HFFc6 (cell line): ENCODE measurements at regions not wholly inside any gene's neighbourhood (a gene's known extent, or its start where the extent isn't known, plus 50 kb on each side); places are given as distances from the start of the nearest gene placed in this dataset.

Source experiments
- DNase-seq: peaks from one replicate; pipeline ENCODE4 v3.0.0-alpha.2; 2018
- H3K27ac Mint-ChIP-seq: 2 replicates; pipeline ENCODE4 v1.8.0; 2020; ENCODE audit warnings: mild to moderate bottlenecking, mixed read lengths
- H3K27me3 Mint-ChIP-seq: 2 replicates; pipeline ENCODE4 v1.8.0; 2021; ENCODE audit warnings: mild to moderate bottlenecking, moderate library complexity, mixed read lengths; ENCODE audit not compliant: insufficient read depth
- H3K36me3 Mint-ChIP-seq: 2 replicates; pipeline ENCODE4 v1.8.0; 2021; ENCODE audit warnings: low read depth, mixed read lengths
- H3K4me1 Mint-ChIP-seq: 2 replicates; pipeline ENCODE4 v1.8.0; 2020; ENCODE audit warnings: low read depth, mixed read lengths
- H3K4me3 Mint-ChIP-seq: 2 replicates; pipeline ENCODE4 v1.8.0; 2020; ENCODE audit warnings: mild to moderate bottlenecking, moderate library complexity, mixed read lengths
- H3K9me3 Mint-ChIP-seq: 2 replicates; pipeline ENCODE4 v1.8.0; 2020; ENCODE audit warnings: mild to moderate bottlenecking, mixed read lengths
- TF ChIP-seq, protein P1 (sequence below): fragments of 200-600 bp; sonication (generic); IDR thresholded peaks from 2 replicates; pipeline ENCODE4 v1.5.0; 2021; ENCODE audit warnings: antibody characterized with exemption, mild to moderate bottlenecking

DNA sequence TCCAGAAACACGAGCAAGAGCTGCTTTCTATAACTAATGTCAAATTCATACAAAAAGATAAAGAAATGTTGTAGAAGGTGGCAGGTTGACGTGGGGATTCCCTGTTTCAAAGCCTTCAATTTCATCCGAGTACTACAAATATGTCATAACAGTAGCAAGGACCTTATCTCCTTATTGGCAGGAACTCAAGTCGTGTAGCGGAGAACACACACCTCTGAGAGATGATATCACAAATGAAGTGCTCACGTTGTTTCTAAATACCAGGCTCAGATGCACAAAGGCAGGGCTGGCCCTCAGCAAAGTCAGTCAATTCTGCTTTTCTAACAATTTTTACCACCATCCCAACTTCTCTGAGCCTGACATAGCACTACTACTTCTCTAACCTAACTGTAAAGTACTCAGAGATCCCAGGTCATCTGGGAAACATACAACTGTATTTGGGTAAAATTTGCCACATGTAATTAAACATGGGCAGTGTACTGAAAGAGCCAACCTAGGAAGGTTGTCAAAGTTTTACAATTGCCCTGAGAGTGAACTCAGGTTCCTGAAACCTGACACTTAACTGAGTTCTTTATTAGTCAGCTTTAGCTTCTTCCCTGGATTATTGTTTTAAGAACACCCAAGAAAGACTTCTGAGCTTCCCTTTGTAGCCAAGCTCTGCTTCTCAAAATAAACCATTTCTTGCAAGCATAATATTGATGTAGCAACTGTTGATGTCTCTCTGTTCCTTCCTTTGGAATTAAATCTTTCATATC lies 813.7 kb upstream of the ACVR2A start:
- no peak overlapping the region for H3K4me3 Mint-ChIP-seq
- H3K9me3 Mint-ChIP-seq: peaks cover 51% of the 10 kb centered on the region
- DNase-seq: no peak
- TF ChIP-seq, protein P1, sequence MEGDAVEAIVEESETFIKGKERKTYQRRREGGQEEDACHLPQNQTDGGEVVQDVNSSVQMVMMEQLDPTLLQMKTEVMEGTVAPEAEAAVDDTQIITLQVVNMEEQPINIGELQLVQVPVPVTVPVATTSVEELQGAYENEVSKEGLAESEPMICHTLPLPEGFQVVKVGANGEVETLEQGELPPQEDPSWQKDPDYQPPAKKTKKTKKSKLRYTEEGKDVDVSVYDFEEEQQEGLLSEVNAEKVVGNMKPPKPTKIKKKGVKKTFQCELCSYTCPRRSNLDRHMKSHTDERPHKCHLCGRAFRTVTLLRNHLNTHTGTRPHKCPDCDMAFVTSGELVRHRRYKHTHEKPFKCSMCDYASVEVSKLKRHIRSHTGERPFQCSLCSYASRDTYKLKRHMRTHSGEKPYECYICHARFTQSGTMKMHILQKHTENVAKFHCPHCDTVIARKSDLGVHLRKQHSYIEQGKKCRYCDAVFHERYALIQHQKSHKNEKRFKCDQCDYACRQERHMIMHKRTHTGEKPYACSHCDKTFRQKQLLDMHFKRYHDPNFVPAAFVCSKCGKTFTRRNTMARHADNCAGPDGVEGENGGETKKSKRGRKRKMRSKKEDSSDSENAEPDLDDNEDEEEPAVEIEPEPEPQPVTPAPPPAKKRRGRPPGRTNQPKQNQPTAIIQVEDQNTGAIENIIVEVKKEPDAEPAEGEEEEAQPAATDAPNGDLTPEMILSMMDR: no peak
- no peak overlapping the region for H3K27ac Mint-ChIP-seq
- no peaks in the 10 kb centered on the region; the same call in 1 of the 2 replicates for H3K36me3 Mint-ChIP-seq
- H3K27me3 Mint-ChIP-seq: no peaks in the 10 kb centered on the region
- H3K4me1 Mint-ChIP-seq: no peaks in the 10 kb centered on the region

DNA sequence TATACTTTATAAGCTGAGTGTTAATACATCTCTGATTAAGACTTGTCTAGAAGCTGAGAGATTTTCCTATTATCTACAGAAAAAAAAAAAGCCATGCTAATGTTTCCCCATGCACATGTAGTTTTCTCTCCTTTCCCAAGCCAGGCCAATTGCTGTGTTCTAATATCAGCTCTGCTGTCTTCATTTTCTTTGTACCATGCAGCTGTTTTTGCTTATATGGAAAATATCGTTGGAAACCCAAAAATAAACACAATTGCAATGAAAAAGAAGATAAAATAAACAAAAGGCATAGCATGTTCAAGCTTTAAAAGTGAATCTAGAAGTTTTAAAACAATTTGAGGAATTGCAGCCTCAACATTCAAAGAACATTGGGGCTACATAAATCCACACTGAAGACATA lies 817.4 kb upstream of the ACVR2A start:
- no peak overlapping the region for H3K27ac Mint-ChIP-seq
- H3K9me3 Mint-ChIP-seq: peaks cover 61% of the 10 kb centered on the region
- TF ChIP-seq, protein P1: no peak
- no peak overlapping the region for H3K4me3 Mint-ChIP-seq
- no peak for DNase-seq
- no peaks in the 10 kb centered on the region for H3K27me3 Mint-ChIP-seq
- H3K4me1 Mint-ChIP-seq: no peaks in the 10 kb centered on the region
- no peaks in the 10 kb centered on the region; the same call in 1 of the 2 replicates for H3K36me3 Mint-ChIP-seq

DNA sequence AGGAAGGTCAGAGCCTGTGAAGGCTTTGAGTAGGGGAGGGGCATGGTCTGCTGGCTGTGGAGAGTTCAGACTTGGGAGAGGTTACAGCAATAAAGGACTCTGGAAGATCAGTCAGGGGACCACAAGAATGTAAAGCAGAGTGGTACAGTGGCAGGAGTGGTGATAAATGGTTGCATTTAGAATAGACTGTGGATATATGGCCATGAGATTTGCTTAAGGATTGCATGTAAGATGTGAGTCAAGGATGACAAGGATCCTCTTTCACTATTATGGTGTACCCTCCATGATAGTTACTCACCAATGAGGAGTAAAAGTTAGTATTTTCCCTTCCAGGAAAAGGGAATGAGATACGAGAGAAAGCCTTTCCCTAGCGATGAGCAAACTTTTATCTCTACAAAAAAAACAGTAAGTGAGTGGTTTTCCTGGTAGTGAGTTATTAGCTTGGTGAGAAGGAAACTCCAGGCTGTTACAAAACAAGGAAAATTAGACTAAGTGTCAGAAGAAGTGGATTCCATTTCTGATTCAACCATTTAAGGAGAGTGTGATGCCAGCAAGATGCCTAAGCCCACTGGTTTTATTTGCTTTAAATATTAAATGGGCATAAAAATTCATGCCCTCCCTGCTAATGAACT lies 818.0 kb upstream of the ACVR2A start:
- H3K4me1 Mint-ChIP-seq: no peaks in the 10 kb centered on the region
- H3K27ac Mint-ChIP-seq: no peak overlapping the region
- TF ChIP-seq, protein P1: no peak
- no peaks in the 10 kb centered on the region for H3K36me3 Mint-ChIP-seq
- no peak overlapping the region for H3K4me3 Mint-ChIP-seq
- H3K9me3 Mint-ChIP-seq: peaks cover 61% of the 10 kb centered on the region
- H3K27me3 Mint-ChIP-seq: no peaks in the 10 kb centered on the region
- no peak for DNase-seq

DNA sequence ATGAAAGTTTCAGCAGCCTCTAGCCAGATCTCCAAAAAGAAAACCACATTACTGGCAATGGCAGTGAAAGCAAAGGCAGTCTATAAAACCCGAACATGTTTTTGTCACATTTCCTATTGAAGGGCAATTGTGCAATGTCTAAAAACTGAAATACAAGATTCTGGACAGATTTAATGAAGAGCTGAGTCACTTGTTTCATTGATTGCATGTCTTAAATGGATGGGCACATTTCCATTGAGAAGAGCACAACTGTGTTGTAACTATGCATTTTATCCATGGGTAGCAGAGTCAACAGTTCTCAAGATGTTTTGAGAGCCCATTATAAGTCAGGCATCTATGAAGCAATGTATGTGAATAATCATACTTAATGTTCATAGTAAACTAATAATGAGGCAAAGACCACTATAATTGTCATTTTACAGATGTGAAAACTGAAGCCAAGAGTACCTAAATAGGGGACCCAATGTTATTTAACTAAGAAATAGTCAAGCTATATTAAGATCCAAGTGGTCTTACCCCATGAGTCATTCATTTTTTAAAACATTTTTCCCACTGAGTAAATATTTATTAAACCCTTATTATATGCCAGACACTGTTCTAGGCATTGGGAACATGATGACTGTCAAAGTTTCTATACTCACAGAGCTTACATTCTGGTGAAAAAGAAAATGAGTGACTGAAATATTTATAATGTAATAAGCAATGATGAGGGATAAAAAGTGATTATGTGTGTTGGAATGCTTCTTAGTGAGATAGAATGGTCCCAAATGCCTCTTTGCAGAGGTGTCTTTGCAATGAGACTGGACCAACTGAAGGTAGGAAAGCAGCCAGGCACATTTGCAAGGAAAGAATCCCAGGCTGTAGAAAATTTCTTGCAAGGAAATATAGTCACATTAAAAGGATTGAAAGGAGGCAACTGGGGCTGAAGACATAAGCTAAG lies 818.9 kb upstream of the ACVR2A start:
- H3K9me3 Mint-ChIP-seq: peaks cover 64% of the 10 kb centered on the region
- DNase-seq: no peak
- H3K27me3 Mint-ChIP-seq: no peaks in the 10 kb centered on the region
- no peak overlapping the region for H3K4me3 Mint-ChIP-seq
- H3K36me3 Mint-ChIP-seq: no peaks in the 10 kb centered on the region
- no peak overlapping the region for H3K27ac Mint-ChIP-seq
- TF ChIP-seq, protein P1: no peak
- no peaks in the 10 kb centered on the region for H3K4me1 Mint-ChIP-seq

DNA sequence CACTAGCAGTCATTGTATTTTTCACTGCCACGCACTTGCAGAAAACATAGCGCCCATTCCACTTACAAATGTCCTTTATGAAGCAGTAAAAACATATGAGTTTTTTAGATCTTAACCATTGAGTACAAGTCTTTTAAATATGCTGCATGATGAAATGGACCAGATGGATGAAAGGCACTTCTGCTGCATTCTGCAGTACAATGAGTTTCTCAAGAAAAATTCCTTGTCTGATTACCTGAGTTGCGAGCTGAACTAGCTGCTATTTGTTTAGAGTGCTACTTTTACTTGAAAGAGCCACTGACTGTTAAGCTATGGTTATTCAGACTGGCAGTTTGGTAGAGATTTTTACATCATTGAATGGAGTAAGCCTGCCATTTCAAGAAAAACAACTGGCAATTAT lies 825.5 kb upstream of the ACVR2A start:
- Mint-ChIP-seq H3K9me3 (peaks cover 59% of the 10 kb centered on the region), H3K4me3 (no peak overlapping the region), H3K36me3 (no peaks in the 10 kb centered on the region; the same call in 1 of the 2 replicates), H3K27me3 (no peaks in the 10 kb centered on the region; the same call in 1 of the 2 replicates), H3K4me1 (no peaks in the 10 kb centered on the region), H3K27ac (no peak overlapping the region)
- TF ChIP-seq, protein P1: no peak
- DNase-seq: no peak
